CD4-positive, alpha-beta memory T cell (primary cell): ENCODE measurements at regions not wholly inside any gene's neighbourhood (a gene's known extent, or its start where the extent isn't known, plus 50 kb on each side); places are given as distances from the start of the nearest gene placed in this dataset.

Experiments
- CTCF ChIA-PET: fragments of 350-600 bp; sonication (Branson Sonifier 250); formaldehyde crosslinking; loops from one replicate; lab custom pipeline; 2021; ENCODE audit warnings: inconsistent platforms; ENCODE audit not compliant: partially characterized antibody; lab: Charles Lee
- POLR2A ChIA-PET: fragments of 350-600 bp; sonication (Branson Sonifier 250); formaldehyde crosslinking; loops from one replicate; lab custom pipeline; 2021; ENCODE audit not compliant: partially characterized antibody; lab: Charles Lee
- DNase-seq, 5 donors: peaks; one replicate each; pipeline versions ENCODE4 v3.0.0 to v3.0.0-alpha.2; 2020 to 2022; ENCODE audit warnings: mixed read lengths in 1 of 5
- H3K27ac ChIP-seq: one replicate; pipeline ENCODE4 v1.7.0; 2013; ENCODE audit warnings: low read depth, low read length
- H3K27me3 ChIP-seq: 2 replicates; pipeline ENCODE4 v1.7.0; 2013; ENCODE audit warnings: mild to moderate bottlenecking, low read length, moderate library complexity; ENCODE audit not compliant: insufficient read depth
- H3K36me3 ChIP-seq: 2 replicates; pipeline ENCODE4 v1.7.0; 2013; ENCODE audit warnings: mild to moderate bottlenecking, low read length, moderate library complexity; ENCODE audit not compliant: insufficient read depth
- H3K4me1 ChIP-seq: 2 replicates; pipeline ENCODE4 v1.7.0; 2013; ENCODE audit warnings: mild to moderate bottlenecking, low read length, moderate library complexity; ENCODE audit not compliant: insufficient read depth
- H3K4me3 ChIP-seq, 2 donors: one replicate each; pipeline ENCODE4 v1.7.0; 2013; ENCODE audit warnings: low read length in 2 of 2, mild to moderate bottlenecking in 1 of 2
- H3K9me3 ChIP-seq, 2 donors: one replicate each; pipeline ENCODE4 v1.7.0; 2013; ENCODE audit warnings: low read length in 2 of 2, control low read depth in 1 of 2; ENCODE audit not compliant: control insufficient read depth in 1 of 2
- H3K27ac Mint-ChIP-seq, 7 donors: one replicate each; pipeline ENCODE4 v1.8.0; 2020 to 2021; ENCODE audit warnings: mixed read lengths in 7 of 7, mild to moderate bottlenecking in 6 of 7, inconsistent platforms in 3 of 7, moderate library complexity in 3 of 7
- H3K27me3 Mint-ChIP-seq, 2 donors: one replicate each; pipeline ENCODE4 v1.8.0; 2020 to 2021; ENCODE audit warnings: mixed read lengths in 2 of 2
- H3K36me3 Mint-ChIP-seq, 2 donors: one replicate each; pipeline ENCODE4 v1.8.0; 2020 to 2021; ENCODE audit warnings: mixed read lengths in 2 of 2, inconsistent platforms in 1 of 2, mild to moderate bottlenecking in 1 of 2
- H3K4me1 Mint-ChIP-seq, 4 donors: one replicate each; pipeline ENCODE4 v1.8.0; 2020 to 2021; ENCODE audit warnings: mixed read lengths in 4 of 4, mild to moderate bottlenecking in 1 of 4
- H3K4me3 Mint-ChIP-seq, 8 donors: one replicate each; pipeline ENCODE4 v1.8.0; 2020 to 2021; ENCODE audit warnings: mixed read lengths in 8 of 8, mild to moderate bottlenecking in 7 of 8, moderate library complexity in 6 of 8, inconsistent platforms in 3 of 8
- H3K9me3 Mint-ChIP-seq, 8 donors: one replicate each; pipeline ENCODE4 v1.8.0; 2020 to 2021; ENCODE audit warnings: mixed read lengths in 8 of 8, mild to moderate bottlenecking in 5 of 8, inconsistent platforms in 3 of 8, moderate library complexity in 1 of 8
- intact Hi-C: fragments of 100-400 bp; cut with micrococcal nuclease; formaldehyde crosslinking; loops from one replicate; pipeline ENCODE4 v1.15.1; 2023

DNA sequence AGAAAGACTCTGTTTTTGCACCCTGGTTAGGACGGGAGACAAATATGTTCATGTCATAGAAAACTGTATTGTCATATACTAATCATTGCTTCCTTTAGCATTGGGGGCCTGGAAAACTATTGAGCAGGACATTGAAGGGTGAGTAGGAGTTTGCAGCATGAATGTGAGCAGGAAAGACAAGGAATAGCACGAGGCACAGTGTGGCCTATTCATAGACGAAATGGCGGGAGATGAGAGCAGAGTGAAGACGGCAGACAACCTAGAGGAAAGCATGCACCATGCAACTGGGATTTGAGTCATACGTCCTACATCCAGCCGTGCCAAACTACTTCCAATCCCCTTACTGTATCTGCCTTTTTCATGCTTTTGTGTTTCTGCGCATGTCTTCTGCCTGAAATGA, 508.1 kb downstream of the NTRK3 start:
- Mint-ChIP-seq H3K27me3 (peaks cover 0 to 5% of the 10 kb centered on the region in 2 donors), H3K27ac (no peak overlapping the region), H3K4me1 (peaks cover 0 to 3% (median 0%) of the 10 kb centered on the region in 4 donors), H3K4me3 (no peak overlapping the region), H3K36me3 (no peaks in the 10 kb centered on the region), H3K9me3 (no peaks in the 10 kb centered on the region)
- ChIA-PET POLR2A (no interaction called here), CTCF (no interaction called here)
- Histone ChIP-seq H3K27me3 (no peaks in the 10 kb centered on the region), H3K9me3 (no peaks in the 10 kb centered on the region), H3K27ac (no peak overlapping the region), H3K4me3 (no peak overlapping the region), H3K36me3 (no peaks in the 10 kb centered on the region), H3K4me1 (no peaks in the 10 kb centered on the region)
- DNase-seq = no peak
- intact Hi-C loops = no loop called here

DNA sequence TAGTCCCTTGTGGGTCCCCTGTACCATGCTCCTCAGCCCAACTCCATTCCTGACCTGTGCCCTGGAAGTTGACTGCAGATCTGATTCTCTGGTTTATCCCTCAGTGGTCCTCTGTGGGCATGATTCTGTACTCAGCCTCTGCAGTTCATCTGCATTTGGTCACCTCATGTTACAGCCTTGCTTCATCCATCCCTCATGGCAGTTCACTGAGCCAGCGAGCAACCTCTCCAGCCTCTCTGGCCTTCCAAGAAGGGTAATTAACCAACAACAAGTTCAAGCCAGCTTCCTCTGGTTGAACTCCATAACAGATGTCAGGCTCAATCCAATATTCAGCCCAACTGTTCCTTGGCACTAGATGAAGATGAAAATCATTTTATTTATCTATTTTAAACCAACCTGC, 509.5 kb downstream of the NTRK3 start:
- H3K27me3 Mint-ChIP-seq = peaks cover 0 to 5% of the 10 kb centered on the region in 2 donors
- Histone ChIP-seq H3K27me3 (no peaks in the 10 kb centered on the region), H3K4me3 (no peak overlapping the region), H3K4me1 (no peaks in the 10 kb centered on the region), H3K27ac (no peak overlapping the region), H3K9me3 (no peaks in the 10 kb centered on the region), H3K36me3 (no peaks in the 10 kb centered on the region)
- CTCF ChIA-PET = no interaction called here
- H3K36me3 Mint-ChIP-seq = no peaks in the 10 kb centered on the region
- H3K4me1 Mint-ChIP-seq = no peaks in the 10 kb centered on the region
- H3K4me3 Mint-ChIP-seq = no peak overlapping the region
- no peaks in the 10 kb centered on the region for H3K9me3 Mint-ChIP-seq
- no peak overlapping the region for H3K27ac Mint-ChIP-seq
- POLR2A ChIA-PET = no interaction called here
- intact Hi-C loops = no loop called here
- no peak for DNase-seq

DNA sequence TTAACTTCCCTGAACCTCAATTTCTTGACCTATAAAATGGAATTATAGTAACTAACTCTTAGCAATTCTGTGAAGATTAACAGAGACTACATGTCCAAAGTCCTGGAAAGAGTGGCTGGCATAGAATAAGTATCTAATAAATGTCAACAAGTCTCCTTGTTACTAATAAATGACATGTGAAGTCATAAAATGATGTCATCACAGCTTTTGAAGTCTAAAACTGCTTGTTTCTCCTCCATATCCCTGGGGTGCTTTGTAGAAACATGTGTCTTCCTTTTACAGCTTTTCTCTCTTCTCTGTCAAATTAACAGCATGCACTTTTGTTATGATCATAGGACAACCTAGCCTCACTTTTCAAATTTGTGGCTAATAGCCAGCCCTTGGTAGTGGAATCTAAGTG, 510.2 kb downstream of the NTRK3 start:
- no peak for DNase-seq
- Histone ChIP-seq H3K27ac (no peak overlapping the region), H3K27me3 (no peaks in the 10 kb centered on the region), H3K4me1 (no peaks in the 10 kb centered on the region), H3K4me3 (no peak overlapping the region), H3K36me3 (no peaks in the 10 kb centered on the region), H3K9me3 (no peaks in the 10 kb centered on the region)
- ChIA-PET CTCF (no interaction called here), POLR2A (no interaction called here)
- no peaks in the 10 kb centered on the region for H3K9me3 Mint-ChIP-seq
- intact Hi-C loops = no loop called here
- H3K36me3 Mint-ChIP-seq = no peaks in the 10 kb centered on the region
- no peaks in the 10 kb centered on the region for H3K4me1 Mint-ChIP-seq
- H3K4me3 Mint-ChIP-seq = no peak overlapping the region
- H3K27ac Mint-ChIP-seq = no peak overlapping the region
- H3K27me3 Mint-ChIP-seq = peaks cover 0 to 5% of the 10 kb centered on the region in 2 donors

DNA sequence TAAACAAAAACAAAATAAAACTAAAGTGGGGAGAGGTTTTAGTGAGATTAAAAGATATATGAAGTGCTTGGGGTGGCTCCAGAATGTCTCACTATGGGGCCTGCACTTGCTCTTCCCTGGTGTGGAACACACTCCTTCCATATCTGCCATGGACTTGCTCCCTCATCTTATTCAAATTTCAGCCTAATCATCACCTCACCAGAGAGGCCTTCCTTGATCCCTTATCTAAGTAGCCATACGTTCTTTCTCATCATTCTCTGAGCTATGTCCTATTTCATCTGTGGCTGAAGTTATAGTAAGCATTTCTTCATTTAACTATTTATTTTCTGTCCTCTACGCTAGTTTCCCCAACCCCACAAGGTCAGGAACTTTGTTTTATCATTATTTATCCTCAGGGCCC, 511.7 kb downstream of the NTRK3 start:
- Mint-ChIP-seq H3K4me1 (no peaks in the 10 kb centered on the region), H3K36me3 (no peaks in the 10 kb centered on the region), H3K4me3 (no peak overlapping the region), H3K27ac (no peak overlapping the region), H3K27me3 (peaks cover 0 to 5% of the 10 kb centered on the region in 2 donors), H3K9me3 (no peaks in the 10 kb centered on the region)
- Histone ChIP-seq H3K4me3 (no peak overlapping the region), H3K27ac (no peak overlapping the region), H3K27me3 (no peaks in the 10 kb centered on the region), H3K4me1 (no peaks in the 10 kb centered on the region), H3K9me3 (no peaks in the 10 kb centered on the region), H3K36me3 (no peaks in the 10 kb centered on the region)
- intact Hi-C loops = no loop called here
- DNase-seq = no peak
- CTCF ChIA-PET = no interaction called here
- POLR2A ChIA-PET = no interaction called here

DNA sequence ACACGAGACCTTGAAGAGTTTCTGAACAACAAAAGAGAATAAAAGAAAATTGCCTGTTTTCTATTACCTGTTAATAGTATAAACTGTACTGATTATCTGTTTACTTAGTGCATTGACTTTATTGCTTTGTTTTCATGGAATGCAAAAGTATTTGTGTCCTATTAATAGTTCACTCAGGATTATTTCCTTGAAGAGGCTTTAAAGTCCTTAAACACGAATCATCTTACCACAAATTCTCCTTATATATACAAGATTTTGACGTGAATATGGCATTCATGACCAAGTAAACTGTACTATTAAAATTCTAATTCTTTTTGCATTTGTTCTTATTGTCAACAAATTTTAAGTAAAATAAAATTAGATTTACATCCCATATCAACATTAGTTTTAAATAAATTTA, 513.0 kb downstream of the NTRK3 start:
- intact Hi-C loops = no loop called here
- Mint-ChIP-seq H3K27me3 (peaks cover 0 to 4% of the 10 kb centered on the region in 2 donors), H3K9me3 (no peaks in the 10 kb centered on the region), H3K4me1 (no peaks in the 10 kb centered on the region), H3K4me3 (no peak overlapping the region), H3K27ac (no peak overlapping the region), H3K36me3 (no peaks in the 10 kb centered on the region)
- DNase-seq = no peak
- POLR2A ChIA-PET = no interaction called here
- no peaks in the 10 kb centered on the region for H3K36me3 ChIP-seq
- no peak overlapping the region for H3K27ac ChIP-seq
- H3K4me1 ChIP-seq = no peaks in the 10 kb centered on the region
- H3K9me3 ChIP-seq = no peaks in the 10 kb centered on the region
- H3K27me3 ChIP-seq = no peaks in the 10 kb centered on the region
- CTCF ChIA-PET = no interaction called here
- no peak overlapping the region for H3K4me3 ChIP-seq

DNA sequence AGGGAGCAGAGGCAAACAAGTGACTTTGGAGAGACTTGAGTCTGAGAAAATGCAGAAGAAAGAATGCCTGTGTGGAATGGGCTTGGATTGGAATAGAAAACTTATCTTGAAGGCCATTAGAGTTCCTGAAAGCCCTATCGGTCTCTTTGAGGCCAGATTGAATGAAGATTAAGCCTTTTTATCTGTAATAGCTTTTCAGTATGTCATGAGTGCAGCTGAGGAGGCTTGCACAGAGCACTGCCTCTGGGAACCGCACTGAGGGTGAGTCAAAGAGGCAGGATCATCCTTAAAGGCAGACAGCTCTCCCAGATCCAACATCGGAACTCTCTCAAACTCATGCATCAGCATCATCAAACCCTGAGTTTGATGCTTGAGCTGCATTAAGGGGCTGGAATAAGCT, 515.2 kb downstream of the NTRK3 start:
- H3K4me1 ChIP-seq = peaks cover 6% of the 10 kb centered on the region
- H3K4me3 ChIP-seq = no peak overlapping the region
- H3K27ac Mint-ChIP-seq = no peak overlapping the region
- no peak overlapping the region for H3K27ac ChIP-seq
- H3K36me3 ChIP-seq = no peaks in the 10 kb centered on the region
- intact Hi-C loops = no loop called here
- no peaks in the 10 kb centered on the region for H3K36me3 Mint-ChIP-seq
- peaks cover 0 to 3% (median 0%) of the 10 kb centered on the region in 8 donors for H3K9me3 Mint-ChIP-seq
- DNase-seq = no peak
- ChIA-PET CTCF (no interaction called here), POLR2A (no interaction called here)
- H3K27me3 Mint-ChIP-seq = no peaks in the 10 kb centered on the region
- peaks cover 6 to 12% (median 6%) of the 10 kb centered on the region in 4 donors for H3K4me1 Mint-ChIP-seq
- H3K4me3 Mint-ChIP-seq = no peak overlapping the region
- no peaks in the 10 kb centered on the region for H3K27me3 ChIP-seq
- no peaks in the 10 kb centered on the region for H3K9me3 ChIP-seq

DNA sequence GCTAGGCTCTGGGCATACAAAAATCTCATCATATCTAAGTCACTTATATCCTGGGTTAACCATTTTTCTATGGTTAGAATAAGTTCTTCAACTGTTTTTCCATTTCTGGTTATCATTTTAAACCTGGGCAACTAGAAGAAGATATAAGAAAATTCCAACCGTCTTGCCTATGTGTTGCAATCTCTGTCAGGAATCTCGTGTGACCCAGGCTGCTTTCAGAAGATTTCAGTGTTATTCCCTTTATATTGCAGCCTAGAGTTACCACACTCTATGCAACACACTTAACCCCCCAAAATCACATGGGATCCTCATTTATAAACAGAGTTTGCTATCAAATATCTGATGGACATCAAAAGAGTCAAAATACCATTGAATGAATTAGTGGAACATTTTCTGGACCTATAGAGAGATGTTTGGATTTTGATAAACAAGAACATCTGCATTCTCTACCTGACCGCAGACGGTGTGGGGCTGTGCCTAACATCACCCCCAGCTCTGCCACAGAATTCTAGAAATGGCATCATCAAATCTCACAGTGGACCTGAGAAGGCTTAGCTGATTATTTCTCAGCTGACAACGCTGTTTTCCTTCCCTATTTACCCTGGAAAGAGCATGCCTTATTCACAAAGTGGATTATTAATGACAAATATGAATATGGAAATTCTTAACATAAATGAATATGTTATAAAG, 515.7 kb downstream of the NTRK3 start:
- no peaks in the 10 kb centered on the region for H3K9me3 ChIP-seq
- CTCF ChIA-PET = no interaction called here
- DNase-seq = no peak
- Mint-ChIP-seq H3K36me3 (no peaks in the 10 kb centered on the region), H3K4me1 (peaks cover 8 to 17% (median 11%) of the 10 kb centered on the region in 4 donors), H3K27ac (no peak overlapping the region), H3K4me3 (no peak overlapping the region), H3K27me3 (no peaks in the 10 kb centered on the region), H3K9me3 (peaks cover 0 to 3% (median 0%) of the 10 kb centered on the region in 8 donors)
- H3K27ac ChIP-seq = no peak overlapping the region
- H3K4me1 ChIP-seq = peaks cover 11% of the 10 kb centered on the region
- no peaks in the 10 kb centered on the region for H3K27me3 ChIP-seq
- H3K36me3 ChIP-seq = no peaks in the 10 kb centered on the region
- no peak overlapping the region for H3K4me3 ChIP-seq
- POLR2A ChIA-PET = no interaction called here
- intact Hi-C loops = no loop called here
